ENCODE measurements at regions not wholly inside any gene's neighbourhood (a gene's known extent, or its start where the extent isn't known, plus 50 kb on each side); places are given as distances from the start of the nearest gene placed in this dataset.

GRCh38 chr1:60956520-60956919 is 125.8 kb upstream of the NFIA start:
- no peak for DNase-seq
- Mint-ChIP-seq H3K4me1 (peaks cover 7 to 8% of the 10 kb centered on the region in 2 experiments; a peak in 3 of 4 replicates), H3K27ac (no peak overlapping the region), H3K4me3 (no peak overlapping the region), H3K27me3 (ENCODE audit: low read depth) (peaks cover 2% of the 10 kb centered on the region; the same call in 1 of the 2 replicates), H3K36me3 (ENCODE audit: insufficient read depth in 1 of 3, low read depth in 3 of 3) (peaks cover 5 to 10% (median 8%) of the 10 kb centered on the region in 3 experiments), H3K9me3 (peaks cover 8% of the 10 kb centered on the region in 2 experiments)
- no CpG with 5 or more reads among the region's 3 CpGs for WGBS (ENCODE audit: extremely low coverage, insufficient read length, low lambda C conversion rate)
- TF ChIP-seq CTCF (conservative IDR thresholded peaks at IDR 0.05), result no peak
- H3K9ac ChIP-seq (ENCODE audit: extremely low read depth, insufficient read length, low read length), result no peak overlapping the region
- H2BK120ac ChIP-seq (ENCODE audit: low read depth, low read length, poor library complexity, severe bottlenecking), result no peak overlapping the region
- no peaks in the 10 kb centered on the region for H3K27me3 ChIP-seq (ENCODE audit: insufficient read depth, low read length)
- H2AFZ ChIP-seq (ENCODE audit: low read length), result no peak overlapping the region
- H3K23me2 ChIP-seq (ENCODE audit: insufficient read length, low read depth, low read length, poor library complexity, severe bottlenecking), result no peaks in the 10 kb centered on the region
- H3K4me1 ChIP-seq (ENCODE audit: insufficient read depth, low read length), result no peaks in the 10 kb centered on the region; the same call in none of the 2 replicates
- H2BK12ac ChIP-seq (ENCODE audit: insufficient read length, low read depth, low read length), result no peak overlapping the region
- no peak overlapping the region for H3K23ac ChIP-seq (ENCODE audit: insufficient read length, low read depth, low read length)
- no peak overlapping the region for H4K5ac ChIP-seq (ENCODE audit: insufficient read length, low read depth, low read length)
- no peak overlapping the region for H2BK15ac ChIP-seq (ENCODE audit: low read depth, low read length)
- H3T11ph ChIP-seq (ENCODE audit: low read length), result no peak overlapping the region
- H2BK5ac ChIP-seq (ENCODE audit: insufficient read length, low read length), result no peak overlapping the region
- H3K79me1 ChIP-seq (ENCODE audit: insufficient read depth, low read depth, low read length, poor library complexity, severe bottlenecking), result no peaks in the 10 kb centered on the region
- no peak overlapping the region for H3K4me2 ChIP-seq (ENCODE audit: insufficient read depth, insufficient read length, low read length)
- H2AK5ac ChIP-seq (ENCODE audit: insufficient read length, low read length), result no peak overlapping the region
- H3K27ac ChIP-seq (ENCODE audit: insufficient read length, low read depth, low read length), result no peak overlapping the region
- no peaks in the 10 kb centered on the region for H4K20me1 ChIP-seq (ENCODE audit: control insufficient read depth, insufficient read depth, insufficient read length)
- no peaks in the 10 kb centered on the region for H3K9me3 ChIP-seq (ENCODE audit: control insufficient read depth, low read depth, low read length)
- H3K4ac ChIP-seq (ENCODE audit: low read depth, low read length), result no peak overlapping the region
- no peak overlapping the region for H3K18ac ChIP-seq (ENCODE audit: insufficient read length, low read depth, low read length)
- no peak overlapping the region for H2BK20ac ChIP-seq (ENCODE audit: low read depth, low read length, poor library complexity, severe bottlenecking)
- no peak overlapping the region for H3K56ac ChIP-seq (ENCODE audit: insufficient read length, low read depth, low read length)
- no peak overlapping the region for H3K14ac ChIP-seq (ENCODE audit: insufficient read depth, low read length)
- H4K91ac ChIP-seq (ENCODE audit: insufficient read length, low read depth, low read length), result no peak overlapping the region
- H4K8ac ChIP-seq (replicated peaks; ENCODE audit: insufficient read length, low read depth, low read length), result no peak overlapping the region
- H3K79me2 ChIP-seq (ENCODE audit: insufficient read depth, low read length), result no peaks in the 10 kb centered on the region
